ENCODE measurements at regions not wholly inside any gene's neighbourhood (a gene's known extent, or its start where the extent isn't known, plus 50 kb on each side); places are given as distances from the start of the nearest gene placed in this dataset.

GRCh38 chr2:16161085-16161565 lies 220.8 kb downstream of the MYCN start:
- H2AFZ ChIP-seq (ENCODE audit: low read length): no peak overlapping the region
- H3K4me2 ChIP-seq (ENCODE audit: low read length): no peak overlapping the region
- no peak for TF ChIP-seq CTCF (IDR thresholded peaks at IDR 0.05; ENCODE audit: low read length)
- TF ChIP-seq EZH2 (IDR thresholded peaks at IDR 0.05; ENCODE audit: borderline replicate concordance, low read length): no peak
- H3F3A ChIP-seq (ENCODE audit: insufficient read depth, low read length): no peaks in the 10 kb centered on the region
- no peaks in the 10 kb centered on the region for H3K4me1 ChIP-seq (ENCODE audit: insufficient read depth, low read length, severe bottlenecking)
- no peaks in the 10 kb centered on the region for H3K79me2 ChIP-seq (ENCODE audit: insufficient read depth, low read length)
- H3K4me3 ChIP-seq (ENCODE audit: low read depth, low read length, poor library complexity, severe bottlenecking): no peak overlapping the region
- 0 out of 2 replicates have a peak, but pooled peaks cover 3% of the 10 kb centered on the region for H3K27me3 ChIP-seq (ENCODE audit: insufficient read depth, low read length)
- no peak overlapping the region for H3K9ac ChIP-seq (ENCODE audit: low read length)
- no peaks in the 10 kb centered on the region for H3K9me3 ChIP-seq (ENCODE audit: low read length)
- no peaks in the 10 kb centered on the region for H3K36me3 ChIP-seq (ENCODE audit: insufficient read depth, low read length)
- H4K20me1 ChIP-seq (ENCODE audit: insufficient read depth, low read length): no peaks in the 10 kb centered on the region
- no peak overlapping the region for H3K27ac ChIP-seq (ENCODE audit: low read depth, low read length, poor library complexity, severe bottlenecking)
- H3K9me2 ChIP-seq (ENCODE audit: low read depth, low read length): no peaks in the 10 kb centered on the region

DNA sequence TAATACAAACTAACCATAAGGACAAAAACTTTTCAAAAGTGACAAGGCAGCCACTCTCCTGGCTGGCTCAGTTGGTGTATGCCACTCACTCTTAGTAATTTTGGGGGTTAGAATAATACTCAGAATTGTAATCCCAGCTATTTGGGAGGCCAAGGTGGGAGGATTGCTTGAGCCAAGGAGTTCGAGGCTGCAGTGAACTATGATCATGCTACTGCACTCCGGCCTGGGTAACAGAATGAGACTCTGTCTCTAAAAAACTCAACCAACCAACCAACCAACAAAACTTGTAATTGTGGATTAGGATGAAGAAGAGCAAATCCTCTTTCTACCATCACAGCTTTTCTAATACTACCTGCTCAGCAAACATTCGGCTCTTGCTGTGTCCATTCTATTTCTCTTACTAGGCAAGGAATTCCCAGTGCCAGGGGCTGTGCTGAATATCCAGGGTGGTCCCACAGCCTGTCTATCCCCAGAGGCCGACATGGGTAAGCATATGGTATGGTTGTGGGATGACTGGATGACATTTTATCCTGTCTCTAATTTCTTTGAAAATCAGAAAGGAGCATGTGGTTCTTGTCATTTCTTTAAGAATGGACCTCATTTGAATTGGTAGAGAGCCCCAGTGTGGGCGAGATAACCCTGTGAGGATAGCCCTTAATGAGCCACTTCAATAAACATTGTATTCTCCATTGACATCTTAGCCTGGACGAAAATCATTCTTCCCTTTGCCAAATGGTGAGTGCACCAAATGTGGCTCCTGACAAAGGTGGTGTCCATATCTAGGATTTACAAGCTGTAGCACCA lies 220.1 kb downstream of the MYCN start:
- TF ChIP-seq EZH2 (IDR thresholded peaks at IDR 0.05; ENCODE audit: borderline replicate concordance, low read length) (no peak), CTCF (IDR thresholded peaks at IDR 0.05; ENCODE audit: low read length) (no peak)

GRCh38 chr2:16156411-16156810 lies 216.1 kb downstream of the MYCN start:
- TF ChIP-seq CTCF (IDR thresholded peaks at IDR 0.05; ENCODE audit: low read length): no peak
- TF ChIP-seq EZH2 (IDR thresholded peaks at IDR 0.05; ENCODE audit: borderline replicate concordance, low read length): no peak
- Histone ChIP-seq H2AFZ (ENCODE audit: low read length) (no peak overlapping the region), H3K4me1 (ENCODE audit: insufficient read depth, low read length, severe bottlenecking) (no peaks in the 10 kb centered on the region), H4K20me1 (ENCODE audit: insufficient read depth, low read length) (no peaks in the 10 kb centered on the region), H3K9me2 (ENCODE audit: low read depth, low read length) (no peaks in the 10 kb centered on the region), H3K4me2 (ENCODE audit: low read length) (no peak overlapping the region), H3K27me3 (ENCODE audit: insufficient read depth, low read length) (no peaks in the 10 kb centered on the region), H3K9ac (ENCODE audit: low read length) (no peak overlapping the region), H3K36me3 (ENCODE audit: insufficient read depth, low read length) (no peaks in the 10 kb centered on the region), H3F3A (ENCODE audit: insufficient read depth, low read length) (no peaks in the 10 kb centered on the region), H3K9me3 (ENCODE audit: low read length) (no peaks in the 10 kb centered on the region), H3K79me2 (ENCODE audit: insufficient read depth, low read length) (no peaks in the 10 kb centered on the region), H3K27ac (ENCODE audit: low read depth, low read length, poor library complexity, severe bottlenecking) (no peak overlapping the region), H3K4me3 (ENCODE audit: low read depth, low read length, poor library complexity, severe bottlenecking) (no peak overlapping the region)

More for the DNA sequence above, 220.1 kb downstream of the MYCN start:
- H3K4me1 ChIP-seq (ENCODE audit: insufficient read depth, low read length, severe bottlenecking): no peaks in the 10 kb centered on the region
- no peaks in the 10 kb centered on the region for H4K20me1 ChIP-seq (ENCODE audit: insufficient read depth, low read length)
- no peaks in the 10 kb centered on the region for H3F3A ChIP-seq (ENCODE audit: insufficient read depth, low read length)
- no peaks in the 10 kb centered on the region for H3K36me3 ChIP-seq (ENCODE audit: insufficient read depth, low read length)
- H2AFZ ChIP-seq (ENCODE audit: low read length): no peak overlapping the region
- H3K27me3 ChIP-seq (ENCODE audit: insufficient read depth, low read length): 0 out of 2 replicates have a peak, but pooled peaks cover 3% of the 10 kb centered on the region
- H3K79me2 ChIP-seq (ENCODE audit: insufficient read depth, low read length): no peaks in the 10 kb centered on the region
- H3K4me3 ChIP-seq (ENCODE audit: low read depth, low read length, poor library complexity, severe bottlenecking): no peak overlapping the region
- no peaks in the 10 kb centered on the region for H3K9me2 ChIP-seq (ENCODE audit: low read depth, low read length)
- no peaks in the 10 kb centered on the region for H3K9me3 ChIP-seq (ENCODE audit: low read length)
- no peak overlapping the region for H3K9ac ChIP-seq (ENCODE audit: low read length)
- H3K4me2 ChIP-seq (ENCODE audit: low read length): no peak overlapping the region
- no peak overlapping the region for H3K27ac ChIP-seq (ENCODE audit: low read depth, low read length, poor library complexity, severe bottlenecking)
